ENCODE measurements at regions not wholly inside any gene's neighbourhood (a gene's known extent, or its start where the extent isn't known, plus 50 kb on each side); places are given as distances from the start of the nearest gene placed in this dataset.

DNA sequence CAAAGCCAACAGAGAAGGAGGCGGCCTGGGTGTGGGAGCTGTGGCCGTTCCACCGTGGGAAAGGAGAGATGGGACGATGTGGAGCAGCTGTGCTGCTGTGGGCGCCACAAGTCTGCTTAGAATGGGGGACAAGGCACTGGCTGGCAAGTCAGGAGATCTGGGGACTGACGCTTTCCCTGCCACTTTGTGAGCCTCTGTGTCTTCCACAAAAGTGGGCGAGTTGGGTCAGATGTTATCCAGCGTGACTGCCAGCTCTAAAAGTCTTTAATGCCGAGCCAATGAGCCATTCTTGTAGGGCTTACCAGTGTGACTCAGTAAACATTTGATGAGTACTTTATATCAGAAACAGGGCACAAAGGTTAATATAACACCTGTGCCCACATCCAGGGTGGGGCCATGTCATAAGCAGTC is 113.6 kb upstream of the MGAT5 start:
- no peak for TF ChIP-seq NCOA1 (IDR thresholded peaks at IDR 0.05; ENCODE audit: low read depth)
- TF ChIP-seq RBM15 (IDR thresholded peaks at IDR 0.05; ENCODE audit: insufficient read depth, low read length) = no peak
- TF ChIP-seq, protein P1, sequence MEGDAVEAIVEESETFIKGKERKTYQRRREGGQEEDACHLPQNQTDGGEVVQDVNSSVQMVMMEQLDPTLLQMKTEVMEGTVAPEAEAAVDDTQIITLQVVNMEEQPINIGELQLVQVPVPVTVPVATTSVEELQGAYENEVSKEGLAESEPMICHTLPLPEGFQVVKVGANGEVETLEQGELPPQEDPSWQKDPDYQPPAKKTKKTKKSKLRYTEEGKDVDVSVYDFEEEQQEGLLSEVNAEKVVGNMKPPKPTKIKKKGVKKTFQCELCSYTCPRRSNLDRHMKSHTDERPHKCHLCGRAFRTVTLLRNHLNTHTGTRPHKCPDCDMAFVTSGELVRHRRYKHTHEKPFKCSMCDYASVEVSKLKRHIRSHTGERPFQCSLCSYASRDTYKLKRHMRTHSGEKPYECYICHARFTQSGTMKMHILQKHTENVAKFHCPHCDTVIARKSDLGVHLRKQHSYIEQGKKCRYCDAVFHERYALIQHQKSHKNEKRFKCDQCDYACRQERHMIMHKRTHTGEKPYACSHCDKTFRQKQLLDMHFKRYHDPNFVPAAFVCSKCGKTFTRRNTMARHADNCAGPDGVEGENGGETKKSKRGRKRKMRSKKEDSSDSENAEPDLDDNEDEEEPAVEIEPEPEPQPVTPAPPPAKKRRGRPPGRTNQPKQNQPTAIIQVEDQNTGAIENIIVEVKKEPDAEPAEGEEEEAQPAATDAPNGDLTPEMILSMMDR (IDR thresholded peaks at IDR 0.05 in 2 of 3, conservative IDR thresholded peaks at IDR 0.05 in 1 of 3; ENCODE audit: insufficient read depth in 2 of 3, low read depth in 1 of 3, low read length in 3 of 3) = no peak
- no peak for TF ChIP-seq GATA2 (CRISPR knock-in tag; IDR thresholded peaks at IDR 0.05)
